Vagina (tissue), 2 donors: ENCODE measurements at regions not wholly inside any gene's neighbourhood (a gene's known extent, or its start where the extent isn't known, plus 50 kb on each side); places are given as distances from the start of the nearest gene placed in this dataset.

ENCODE experiments used
- CTCF ChIP-seq, 3 experiments: fragments of 450-650 bp in 2 of 3; fragments of 200-600 bp in 1 of 3; sonication (generic) in 1 of 3; IDR thresholded peaks; one replicate each; pipeline ENCODE4 v1.5.1; 2017 to 2019; ENCODE audit warnings: antibody characterized with exemption in 3 of 3, mild to moderate bottlenecking in 2 of 3, moderate library complexity in 2 of 3
- POLR2A ChIP-seq, 2 donors: fragments of 450-650 bp; IDR thresholded peaks; one replicate each; pipeline ENCODE4 v1.6.1; 2017; ENCODE audit warnings: antibody characterized with exemption in 2 of 2, mild to moderate bottlenecking in 2 of 2, moderate library complexity in 2 of 2
- POLR2AphosphoS5 ChIP-seq, 2 donors: sonication (generic); formaldehyde crosslinking; IDR thresholded peaks; one replicate each; pipeline ENCODE4 v1.9.0; 2017; ENCODE audit warnings: antibody characterized with exemption in 2 of 2, mild to moderate bottlenecking in 2 of 2, low read depth in 1 of 2; ENCODE audit not compliant: insufficient read depth in 1 of 2

GRCh38 chr12:28025821-28026505 is 53.4 kb upstream of the PTHLH start:
- TF ChIP-seq POLR2A (IDR thresholded peaks at IDR 0.05) (no peak), CTCF (IDR thresholded peaks at IDR 0.05) (no peak), POLR2AphosphoS5 (IDR thresholded peaks at IDR 0.05; ENCODE audit: insufficient read depth in 1 of 2, low read depth in 1 of 2) (no peak)
